Endodermal cell (in vitro differentiated cells): ENCODE measurements at regions not wholly inside any gene's neighbourhood (a gene's known extent, or its start where the extent isn't known, plus 50 kb on each side); places are given as distances from the start of the nearest gene placed in this dataset.

ENCODE experiments used
- DNase-seq: peaks from one replicate; pipeline ENCODE4 v3.0.0-alpha.2; 2017
- H3K27ac ChIP-seq: 2 replicates; pipeline ENCODE4 v1.5.1; 2013; ENCODE audit warnings: mild to moderate bottlenecking, low read depth, low read length, moderate library complexity
- H3K27me3 ChIP-seq: 2 replicates; pipeline ENCODE4 v1.6.1; 2013; ENCODE audit warnings: mild to moderate bottlenecking, low read length, moderate library complexity; ENCODE audit not compliant: insufficient read depth, control insufficient read depth, poor library complexity, severe bottlenecking
- H3K36me3 ChIP-seq: 2 replicates; pipeline ENCODE4 v1.7.0; 2013; ENCODE audit warnings: mild to moderate bottlenecking, low read length, moderate library complexity; ENCODE audit not compliant: control insufficient read depth, insufficient read depth
- H3K4me1 ChIP-seq: one replicate; pipeline ENCODE4 v1.7.0; 2013; ENCODE audit warnings: low read length; ENCODE audit not compliant: control insufficient read depth, insufficient read depth
- H3K4me3 ChIP-seq: 2 replicates; pipeline ENCODE4 v1.5.1; 2013; ENCODE audit warnings: mild to moderate bottlenecking, low read length, moderate library complexity
- H3K9ac ChIP-seq: 2 replicates; pipeline ENCODE4 v1.6.1; 2013; ENCODE audit warnings: mild to moderate bottlenecking, low read length, moderate library complexity; ENCODE audit not compliant: poor library complexity, severe bottlenecking; ENCODE audit errors: extremely low read depth
- H3K9me3 ChIP-seq: 2 replicates; pipeline ENCODE4 v1.6.1; 2013; ENCODE audit warnings: mild to moderate bottlenecking, low read length, moderate library complexity; ENCODE audit not compliant: control insufficient read depth
- H3K27ac Mint-ChIP-seq: 2 replicates; pipeline ENCODE4 v1.8.0; 2020; ENCODE audit warnings: mixed read lengths
- H3K27me3 Mint-ChIP-seq: 2 replicates; pipeline ENCODE4 v1.8.0; 2021; ENCODE audit warnings: mild to moderate bottlenecking, mixed read lengths; ENCODE audit not compliant: insufficient read depth
- H3K36me3 Mint-ChIP-seq: 2 replicates; pipeline ENCODE4 v1.8.0; 2020; ENCODE audit warnings: low read depth, mixed read lengths
- H3K4me1 Mint-ChIP-seq: 2 replicates; pipeline ENCODE4 v1.8.0; 2020; ENCODE audit warnings: mixed read lengths
- H3K4me3 Mint-ChIP-seq: 2 replicates; pipeline ENCODE4 v1.8.0; 2020; ENCODE audit warnings: mild to moderate bottlenecking, moderate library complexity, mixed read lengths
- H3K9me3 Mint-ChIP-seq: 2 replicates; pipeline ENCODE4 v1.8.0; 2020; ENCODE audit warnings: mild to moderate bottlenecking, mixed read lengths
- WGBS, 2 experiments: methylation state at CpG; one replicate each; pipeline versions ENCODE4 v1.1.5 to v1.1.7; 2013; ENCODE audit warnings: missing lambda C conversion rate in 2 of 2, mixed read lengths in 1 of 2; ENCODE audit not compliant: insufficient coverage in 1 of 2, insufficient read length in 1 of 2; 5-methylcytosine and 5-hydroxymethylcytosine counted together
- TF ChIP-seq, protein P1 (sequence below): fragments of 200-600 bp; sonication (generic); conservative IDR thresholded peaks from 2 replicates; pipeline ENCODE4 v1.5.0; 2021; ENCODE audit warnings: antibody characterized with exemption, mild to moderate bottlenecking

DNA sequence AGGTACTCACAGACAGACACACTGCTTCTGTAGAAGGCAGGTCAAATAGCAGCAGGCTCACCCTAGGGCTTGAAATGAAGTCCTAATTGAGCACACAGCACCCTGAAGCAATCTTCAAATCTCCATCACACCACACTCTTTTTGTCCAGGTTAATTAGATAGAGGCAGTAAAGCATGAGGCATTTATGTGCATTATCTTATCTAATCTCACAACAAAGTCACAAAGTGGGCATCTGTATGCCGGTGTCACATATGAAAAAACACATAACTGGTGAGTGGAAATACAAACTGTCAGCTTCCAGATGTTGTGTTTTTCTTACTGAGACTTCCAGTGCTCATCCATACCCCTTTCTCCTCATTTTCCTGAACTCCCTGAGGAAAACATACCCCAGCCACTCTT lies 63.8 kb upstream of the NRBF2 start:
- H3K36me3 Mint-ChIP-seq = no peaks in the 10 kb centered on the region
- TF ChIP-seq, protein P1, sequence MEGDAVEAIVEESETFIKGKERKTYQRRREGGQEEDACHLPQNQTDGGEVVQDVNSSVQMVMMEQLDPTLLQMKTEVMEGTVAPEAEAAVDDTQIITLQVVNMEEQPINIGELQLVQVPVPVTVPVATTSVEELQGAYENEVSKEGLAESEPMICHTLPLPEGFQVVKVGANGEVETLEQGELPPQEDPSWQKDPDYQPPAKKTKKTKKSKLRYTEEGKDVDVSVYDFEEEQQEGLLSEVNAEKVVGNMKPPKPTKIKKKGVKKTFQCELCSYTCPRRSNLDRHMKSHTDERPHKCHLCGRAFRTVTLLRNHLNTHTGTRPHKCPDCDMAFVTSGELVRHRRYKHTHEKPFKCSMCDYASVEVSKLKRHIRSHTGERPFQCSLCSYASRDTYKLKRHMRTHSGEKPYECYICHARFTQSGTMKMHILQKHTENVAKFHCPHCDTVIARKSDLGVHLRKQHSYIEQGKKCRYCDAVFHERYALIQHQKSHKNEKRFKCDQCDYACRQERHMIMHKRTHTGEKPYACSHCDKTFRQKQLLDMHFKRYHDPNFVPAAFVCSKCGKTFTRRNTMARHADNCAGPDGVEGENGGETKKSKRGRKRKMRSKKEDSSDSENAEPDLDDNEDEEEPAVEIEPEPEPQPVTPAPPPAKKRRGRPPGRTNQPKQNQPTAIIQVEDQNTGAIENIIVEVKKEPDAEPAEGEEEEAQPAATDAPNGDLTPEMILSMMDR = no peak
- no peaks in the 10 kb centered on the region for H3K27me3 Mint-ChIP-seq
- H3K27ac Mint-ChIP-seq = no peak overlapping the region
- H3K4me1 Mint-ChIP-seq = peaks cover 14% of the 10 kb centered on the region
- no peaks in the 10 kb centered on the region for H3K4me1 ChIP-seq
- H3K27ac ChIP-seq = no peak overlapping the region
- H3K9me3 Mint-ChIP-seq = no peaks in the 10 kb centered on the region
- WGBS, 2 experiments = 94 to 100% methylated on average over 1 of the region's 1 CpG
- H3K9me3 ChIP-seq = no peaks in the 10 kb centered on the region
- no peaks in the 10 kb centered on the region for H3K27me3 ChIP-seq
- DNase-seq = no peak
- no peak overlapping the region for H3K9ac ChIP-seq
- H3K36me3 ChIP-seq = no peaks in the 10 kb centered on the region
- no peak overlapping the region for H3K4me3 ChIP-seq
- no peak overlapping the region for H3K4me3 Mint-ChIP-seq

DNA sequence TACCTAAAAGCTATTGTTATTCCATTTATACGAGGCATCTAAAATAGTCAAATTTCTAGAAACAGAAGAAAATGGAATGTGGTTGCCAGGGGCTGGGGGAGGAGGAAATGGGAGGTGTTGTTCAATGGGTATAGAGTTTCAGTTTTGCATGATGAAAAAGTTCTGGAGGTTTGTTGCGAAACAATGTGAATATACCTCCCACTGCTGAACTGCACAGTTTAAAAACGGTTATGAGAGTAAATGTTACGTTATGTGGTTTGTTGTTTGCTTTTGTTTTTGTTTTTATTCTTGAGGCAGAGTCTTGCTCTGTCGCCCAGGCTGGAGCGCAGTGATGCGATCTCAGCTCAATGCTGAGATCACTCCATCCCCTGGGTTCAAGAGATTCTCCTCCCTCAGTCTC lies 64.9 kb upstream of the NRBF2 start:
- H3K27me3 ChIP-seq = no peaks in the 10 kb centered on the region
- H3K4me3 Mint-ChIP-seq = no peak overlapping the region
- H3K27me3 Mint-ChIP-seq = no peaks in the 10 kb centered on the region
- no peak overlapping the region for H3K9ac ChIP-seq
- no peaks in the 10 kb centered on the region for H3K4me1 ChIP-seq
- no peaks in the 10 kb centered on the region for H3K36me3 Mint-ChIP-seq
- H3K4me1 Mint-ChIP-seq = peaks cover 14% of the 10 kb centered on the region
- H3K9me3 ChIP-seq = no peaks in the 10 kb centered on the region
- H3K27ac Mint-ChIP-seq = no peak overlapping the region
- no peaks in the 10 kb centered on the region for H3K36me3 ChIP-seq
- 92 to 97% methylated on average over 4 to 7 of the region's 7 CpGs for WGBS, 2 experiments
- H3K27ac ChIP-seq = no peak overlapping the region
- TF ChIP-seq, protein P1 = no peak
- no peak overlapping the region for H3K4me3 ChIP-seq
- DNase-seq = no peak
- H3K9me3 Mint-ChIP-seq = no peaks in the 10 kb centered on the region

DNA sequence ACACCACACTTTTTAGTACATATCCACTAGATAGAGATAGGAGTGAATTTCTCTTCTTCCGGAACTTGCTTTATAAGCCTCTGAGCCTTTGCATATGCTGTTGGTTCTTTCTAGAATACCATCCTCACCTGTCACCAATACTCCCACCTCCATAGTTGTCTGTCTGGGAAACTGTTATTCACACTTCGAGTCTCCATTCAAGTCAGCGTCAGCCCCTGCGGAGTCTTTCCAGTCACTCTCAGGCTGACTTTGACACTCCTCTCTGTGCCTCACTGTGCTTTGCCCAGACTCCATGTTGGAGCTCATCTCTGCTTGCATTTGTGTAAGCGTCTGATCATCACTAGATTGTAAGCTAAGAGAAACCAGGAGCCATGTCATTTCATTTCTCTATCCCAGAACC lies 66.5 kb upstream of the NRBF2 start:
- 90 to 100% methylated on average over 2 to 5 of the region's 5 CpGs for WGBS, 2 experiments
- H3K27ac ChIP-seq = no peak overlapping the region
- Mint-ChIP-seq H3K4me1 (peaks cover 13% of the 10 kb centered on the region), H3K36me3 (no peaks in the 10 kb centered on the region), H3K4me3 (no peak overlapping the region), H3K27ac (no peak overlapping the region), H3K27me3 (no peaks in the 10 kb centered on the region), H3K9me3 (no peaks in the 10 kb centered on the region)
- no peak overlapping the region for H3K4me3 ChIP-seq
- H3K27me3 ChIP-seq = no peaks in the 10 kb centered on the region
- H3K9ac ChIP-seq = no peak overlapping the region
- TF ChIP-seq, protein P1 = no peak
- H3K36me3 ChIP-seq = no peaks in the 10 kb centered on the region
- no peak for DNase-seq
- H3K9me3 ChIP-seq = no peaks in the 10 kb centered on the region
- H3K4me1 ChIP-seq = no peaks in the 10 kb centered on the region
